IMR-90 (cell line): ENCODE measurements at regions not wholly inside any gene's neighbourhood (a gene's known extent, or its start where the extent isn't known, plus 50 kb on each side); places are given as distances from the start of the nearest gene placed in this dataset.

Experiments
- ATAC-seq: fragments of 200-7000 bp; cut with Tn5 transposase; 2 replicates; pipeline ENCODE4 v1.9.1; 2020; ENCODE audit warnings: low read depth, mild to moderate bottlenecking, moderate library complexity
- BruUV-seq: library from RNA; stranded (reverse); fragments of 400-500 nt; replicated peaks from 2 replicates; lab custom pipeline; 2021; lab: Mats Ljungman, UMichigan
- CTCF ChIA-PET: fragments of 300-600 bp; formaldehyde crosslinking; extraction: SDS; loops from one replicate; lab custom pipeline; 2021; ENCODE audit warnings: antibody characterized with exemption; lab: Yijun Ruan, JAX
- POLR2A ChIA-PET: fragments of 300-600 bp; sonication (Branson Sonifier 250); formaldehyde crosslinking; loops from one replicate; lab custom pipeline; 2022; ENCODE audit warnings: antibody characterized with exemption; ENCODE audit not compliant: unreplicated experiment; lab: Charles Lee
- DNase-seq: peaks from one replicate; pipeline ENCODE4 v3.0.0; 2013
- H2AFZ ChIP-seq: replicated peaks from 2 replicates; pipeline ENCODE3; 2013; ENCODE audit warnings: low read length, mild to moderate bottlenecking; ENCODE audit not compliant: poor library complexity
- H2AK5ac ChIP-seq: 2 replicates; pipeline ENCODE4 v1.6.1; 2013; ENCODE audit warnings: low read depth, low read length, inconsistent platforms
- H2AK9ac ChIP-seq: replicated peaks from 2 replicates; pipeline ENCODE3; 2013; ENCODE audit warnings: mild to moderate bottlenecking, low read depth, low read length, moderate library complexity; ENCODE audit not compliant: poor library complexity
- H2BK120ac ChIP-seq: 2 replicates; pipeline ENCODE4 v1.6.1; 2013; ENCODE audit warnings: low read depth, low read length, inconsistent platforms
- H2BK15ac ChIP-seq: 3 replicates; pipeline ENCODE4 v1.6.1; 2013; ENCODE audit warnings: low read depth, low read length, inconsistent platforms
- H2BK20ac ChIP-seq: 2 replicates; pipeline ENCODE4 v1.6.1; 2013; ENCODE audit warnings: low read depth, mild to moderate bottlenecking, inconsistent platforms, low read length, moderate library complexity
- H2BK5ac ChIP-seq: 2 replicates; pipeline ENCODE4 v1.6.1; 2013; ENCODE audit warnings: mild to moderate bottlenecking, low read depth, low read length, inconsistent platforms; ENCODE audit not compliant: poor library complexity, severe bottlenecking
- H3K14ac ChIP-seq: replicated peaks from 2 replicates; pipeline ENCODE4 v1.6.1; 2013; ENCODE audit warnings: low read depth, low read length, inconsistent platforms
- H3K18ac ChIP-seq: 2 replicates; pipeline ENCODE4 v1.6.1; 2013; ENCODE audit warnings: low read depth, low read length, control low read depth
- H3K23ac ChIP-seq: 2 replicates; pipeline ENCODE4 v1.6.1; 2013; ENCODE audit warnings: low read depth, low read length, inconsistent platforms
- H3K27ac ChIP-seq: 2 replicates; pipeline ENCODE4 v1.5.1; 2013; ENCODE audit warnings: mild to moderate bottlenecking, control low read depth, low read length; ENCODE audit not compliant: insufficient read depth
- H3K27me3 ChIP-seq: 2 replicates; pipeline ENCODE4 v1.6.1; 2013; ENCODE audit warnings: low read length; ENCODE audit not compliant: control insufficient read depth, insufficient read depth
- H3K36me3 ChIP-seq: 2 replicates; pipeline ENCODE4 v1.6.1; 2013; ENCODE audit warnings: low read length, mixed read lengths; ENCODE audit not compliant: control insufficient read depth, insufficient read depth
- H3K4ac ChIP-seq: 2 replicates; pipeline ENCODE4 v1.6.1; 2013; ENCODE audit warnings: low read depth, low read length, inconsistent platforms
- H3K4me1 ChIP-seq: 2 replicates; pipeline ENCODE4 v1.6.1; 2013; ENCODE audit warnings: low read length, mixed read lengths; ENCODE audit not compliant: control insufficient read depth, insufficient read depth
- H3K4me2 ChIP-seq: 2 replicates; pipeline ENCODE4 v1.6.1; 2013; ENCODE audit warnings: low read depth, mild to moderate bottlenecking, control low read depth, low read length, moderate library complexity
- H3K4me3 ChIP-seq: 2 replicates; pipeline ENCODE4 v1.5.1; 2013; ENCODE audit warnings: low read depth, mild to moderate bottlenecking, control low read depth, low read length, moderate library complexity; ENCODE audit not compliant: insufficient read depth
- H3K56ac ChIP-seq: 2 replicates; pipeline ENCODE4 v1.6.1; 2013; ENCODE audit warnings: low read length, inconsistent platforms; ENCODE audit not compliant: insufficient read depth; ENCODE audit errors: extremely low read depth
- H3K79me1 ChIP-seq, 2 experiments: 2 replicates each; pipeline ENCODE4 v1.6.1; 2013; ENCODE audit warnings: low read length in 2 of 2, inconsistent platforms in 1 of 2, low read depth in 1 of 2
- H3K9ac ChIP-seq: 2 replicates; pipeline ENCODE4 v1.6.1; 2013; ENCODE audit warnings: low read depth, low read length, control low read depth
- H3K9me1 ChIP-seq: 2 replicates; pipeline ENCODE4 v1.6.1; 2013; ENCODE audit warnings: low read length, inconsistent platforms; ENCODE audit not compliant: insufficient read depth
- H3K9me3 ChIP-seq: 2 replicates; pipeline ENCODE4 v1.6.1; 2013; ENCODE audit warnings: low read length; ENCODE audit not compliant: control insufficient read depth, insufficient read depth
- H4K20me1 ChIP-seq: 2 replicates; pipeline ENCODE4 v1.6.1; 2013; ENCODE audit warnings: low read length, inconsistent platforms; ENCODE audit not compliant: insufficient read depth
- H4K5ac ChIP-seq: 2 replicates; pipeline ENCODE4 v1.6.1; 2013; ENCODE audit warnings: mild to moderate bottlenecking, low read depth, low read length, control low read depth
- H4K8ac ChIP-seq, 2 experiments: 2 replicates each; pipeline ENCODE4 v1.6.1; 2013; ENCODE audit warnings: low read depth in 2 of 2, low read length in 2 of 2, control low read depth in 1 of 2, inconsistent platforms in 1 of 2
- H4K91ac ChIP-seq: 2 replicates; pipeline ENCODE4 v1.6.1; 2013; ENCODE audit warnings: low read depth, low read length, inconsistent platforms; ENCODE audit not compliant: insufficient read depth
- BHLHE40 ChIP-seq: fragments of 150-350 bp; IDR thresholded peaks from 2 replicates; pipeline ENCODE4 v1.6.1; 2016; ENCODE audit warnings: mild to moderate bottlenecking, low read depth, low read length
- CEBPB ChIP-seq: IDR thresholded peaks from 2 replicates; pipeline ENCODE4 v1.6.1; 2012; ENCODE audit warnings: low read depth, low read length, improper control_type of control experiment
- FOS ChIP-seq: fragments of 150-350 bp; IDR thresholded peaks from 2 replicates; pipeline ENCODE4 v1.6.1; 2016; ENCODE audit warnings: low read depth, low read length
- MAFK ChIP-seq: IDR thresholded peaks from 2 replicates; pipeline ENCODE4 v1.6.1; 2012; ENCODE audit warnings: low read depth, low read length, improper control_type of control experiment
- MAZ ChIP-seq: IDR thresholded peaks from 2 replicates; pipeline ENCODE4 v1.6.1; 2012; ENCODE audit warnings: low read depth, mild to moderate bottlenecking, low read length, improper control_type of control experiment, moderate library complexity, borderline replicate concordance
- MXI1 ChIP-seq: IDR thresholded peaks from 2 replicates; pipeline ENCODE4 v1.6.1; 2012; ENCODE audit warnings: low read depth, mild to moderate bottlenecking, low read length, moderate library complexity, borderline replicate concordance
- NFE2L2 ChIP-seq: fragments of 150-350 bp; IDR thresholded peaks from 2 replicates; pipeline ENCODE4 v1.6.1; 2016; ENCODE audit warnings: low read depth, mild to moderate bottlenecking, low read length
- POLR2A ChIP-seq: IDR thresholded peaks from 2 replicates; pipeline ENCODE4 v1.6.1; 2012; ENCODE audit warnings: mild to moderate bottlenecking, low read depth, low read length
- RCOR1 ChIP-seq: IDR thresholded peaks from 2 replicates; pipeline ENCODE4 v1.6.1; 2012; ENCODE audit warnings: mild to moderate bottlenecking, low read length, improper control_type of control experiment; ENCODE audit not compliant: insufficient replicate concordance
- RFX5 ChIP-seq: IDR thresholded peaks from 2 replicates; pipeline ENCODE4 v1.8.0; 2012; ENCODE audit warnings: low read depth, mild to moderate bottlenecking, low read length, moderate library complexity
- WGBS, 2 experiments: methylation state at CpG; one replicate each; pipeline versions ENCODE4 v1.1.5 to v1.1.7; 2013; ENCODE audit warnings: missing lambda C conversion rate in 2 of 2; ENCODE audit not compliant: insufficient read length in 1 of 2; ENCODE audit errors: extremely low coverage in 2 of 2; 5-methylcytosine and 5-hydroxymethylcytosine counted together
- dilution Hi-C: fragments of 300-500 bp; cut with HindIII; formaldehyde crosslinking; loops from one replicate; pipeline ENCODE4 v1.14.3; 2018; ENCODE audit warnings: low sequenced_read_pairs; ENCODE audit not compliant: unreplicated experiment
- in situ Hi-C: fragments of 300-500 bp; cut with MboI; formaldehyde crosslinking; loops from 3 replicates; pipeline ENCODE4 v1.14.3; 2019; ENCODE audit warnings: low sequenced_read_pairs, inconsistent platforms, mixed read lengths
- intact Hi-C: fragments of 100-400 bp; cut with micrococcal nuclease; formaldehyde crosslinking; loops from 2 replicates; pipeline ENCODE4 v1.10.0; 2022
- TF ChIP-seq, protein P1 (sequence below): conservative IDR thresholded peaks from 2 replicates; pipeline ENCODE4 v1.5.1; 2012; ENCODE audit warnings: mild to moderate bottlenecking, low read depth, low read length, improper control_type of control experiment
- TF ChIP-seq, protein P2 (sequence below): fragments of 150-350 bp; IDR thresholded peaks from 2 replicates; pipeline ENCODE4 v1.6.1; 2017; ENCODE audit warnings: mild to moderate bottlenecking, antibody characterized with exemption, low read length, low read depth
- TF ChIP-seq, protein P3 (sequence below): fragments of 150-350 bp; IDR thresholded peaks from 2 replicates; pipeline ENCODE4 v1.6.1; 2016; ENCODE audit warnings: low read depth, mild to moderate bottlenecking, low read length, moderate library complexity, borderline replicate concordance

DNA sequence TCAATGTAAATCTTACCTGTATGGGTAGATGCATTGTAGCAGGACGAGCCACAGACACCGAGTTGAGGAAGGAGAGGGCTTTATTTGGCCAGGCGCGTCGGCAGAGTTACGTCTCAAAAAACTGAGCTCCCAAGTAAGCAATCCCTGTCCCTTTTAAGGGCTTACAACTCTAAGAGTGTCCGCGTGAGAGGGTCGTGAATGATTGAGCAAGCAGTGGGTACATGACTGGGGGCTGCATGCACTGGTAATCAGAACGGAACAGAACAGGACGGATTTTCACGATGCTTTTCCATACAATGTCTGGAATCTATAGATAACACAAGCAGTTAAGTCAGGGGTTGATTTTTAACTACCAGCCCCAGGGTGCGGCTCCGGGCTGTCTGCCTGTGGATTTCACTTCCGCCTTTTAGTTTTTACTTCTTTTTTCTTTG lies 524.9 kb upstream of the HTR2C start:
- no peak overlapping the region for H2BK15ac ChIP-seq
- BruUV-seq, result no TSS peak
- H2BK20ac ChIP-seq, result no peak overlapping the region
- no peak overlapping the region for H3K27ac ChIP-seq
- H4K20me1 ChIP-seq, result no peaks in the 10 kb centered on the region
- H2AK9ac ChIP-seq, result no peak overlapping the region
- no peak overlapping the region for H4K5ac ChIP-seq
- H3K4me3 ChIP-seq, result no peak overlapping the region
- no peak overlapping the region for H3K4me2 ChIP-seq
- H3K79me1 ChIP-seq, result no peaks in the 10 kb centered on the region
- H4K8ac ChIP-seq, result no peak overlapping the region
- no peak overlapping the region for H3K23ac ChIP-seq
- H2AFZ ChIP-seq, result no peak overlapping the region
- no peak overlapping the region for H2BK5ac ChIP-seq
- no peak overlapping the region for H3K4ac ChIP-seq
- no peak overlapping the region for H3K18ac ChIP-seq
- no peak overlapping the region for H4K91ac ChIP-seq
- ATAC-seq (no peak), DNase-seq (no peak)
- H3K27me3 ChIP-seq, result no peaks in the 10 kb centered on the region
- ChIA-PET POLR2A (no interaction called here), CTCF (no interaction called here)
- in situ Hi-C loops (no loop called here), dilution Hi-C loops (no loop called here), intact Hi-C loops (no loop called here)
- H3K14ac ChIP-seq, result no peak overlapping the region
- no peaks in the 10 kb centered on the region for H3K9me1 ChIP-seq
- no peak overlapping the region for H3K56ac ChIP-seq
- no peaks in the 10 kb centered on the region; the same call in 1 of the 2 replicates for H3K9me3 ChIP-seq
- no peak overlapping the region for H3K9ac ChIP-seq
- TF ChIP-seq FOS (no peak), CEBPB (no peak), RCOR1 (no peak), BHLHE40 (no peak), RFX5 (no peak), MAFK (no peak), NFE2L2 (no peak), MXI1 (no peak), MAZ (no peak), POLR2A (no peak)
- TF ChIP-seq, protein P1, sequence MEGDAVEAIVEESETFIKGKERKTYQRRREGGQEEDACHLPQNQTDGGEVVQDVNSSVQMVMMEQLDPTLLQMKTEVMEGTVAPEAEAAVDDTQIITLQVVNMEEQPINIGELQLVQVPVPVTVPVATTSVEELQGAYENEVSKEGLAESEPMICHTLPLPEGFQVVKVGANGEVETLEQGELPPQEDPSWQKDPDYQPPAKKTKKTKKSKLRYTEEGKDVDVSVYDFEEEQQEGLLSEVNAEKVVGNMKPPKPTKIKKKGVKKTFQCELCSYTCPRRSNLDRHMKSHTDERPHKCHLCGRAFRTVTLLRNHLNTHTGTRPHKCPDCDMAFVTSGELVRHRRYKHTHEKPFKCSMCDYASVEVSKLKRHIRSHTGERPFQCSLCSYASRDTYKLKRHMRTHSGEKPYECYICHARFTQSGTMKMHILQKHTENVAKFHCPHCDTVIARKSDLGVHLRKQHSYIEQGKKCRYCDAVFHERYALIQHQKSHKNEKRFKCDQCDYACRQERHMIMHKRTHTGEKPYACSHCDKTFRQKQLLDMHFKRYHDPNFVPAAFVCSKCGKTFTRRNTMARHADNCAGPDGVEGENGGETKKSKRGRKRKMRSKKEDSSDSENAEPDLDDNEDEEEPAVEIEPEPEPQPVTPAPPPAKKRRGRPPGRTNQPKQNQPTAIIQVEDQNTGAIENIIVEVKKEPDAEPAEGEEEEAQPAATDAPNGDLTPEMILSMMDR, result no peak
- TF ChIP-seq, protein P2, sequence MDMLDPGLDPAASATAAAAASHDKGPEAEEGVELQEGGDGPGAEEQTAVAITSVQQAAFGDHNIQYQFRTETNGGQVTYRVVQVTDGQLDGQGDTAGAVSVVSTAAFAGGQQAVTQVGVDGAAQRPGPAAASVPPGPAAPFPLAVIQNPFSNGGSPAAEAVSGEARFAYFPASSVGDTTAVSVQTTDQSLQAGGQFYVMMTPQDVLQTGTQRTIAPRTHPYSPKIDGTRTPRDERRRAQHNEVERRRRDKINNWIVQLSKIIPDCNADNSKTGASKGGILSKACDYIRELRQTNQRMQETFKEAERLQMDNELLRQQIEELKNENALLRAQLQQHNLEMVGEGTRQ, result no peak
- TF ChIP-seq, protein P3, sequence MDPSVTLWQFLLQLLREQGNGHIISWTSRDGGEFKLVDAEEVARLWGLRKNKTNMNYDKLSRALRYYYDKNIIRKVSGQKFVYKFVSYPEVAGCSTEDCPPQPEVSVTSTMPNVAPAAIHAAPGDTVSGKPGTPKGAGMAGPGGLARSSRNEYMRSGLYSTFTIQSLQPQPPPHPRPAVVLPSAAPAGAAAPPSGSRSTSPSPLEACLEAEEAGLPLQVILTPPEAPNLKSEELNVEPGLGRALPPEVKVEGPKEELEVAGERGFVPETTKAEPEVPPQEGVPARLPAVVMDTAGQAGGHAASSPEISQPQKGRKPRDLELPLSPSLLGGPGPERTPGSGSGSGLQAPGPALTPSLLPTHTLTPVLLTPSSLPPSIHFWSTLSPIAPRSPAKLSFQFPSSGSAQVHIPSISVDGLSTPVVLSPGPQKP, result no peak
- H2AK5ac ChIP-seq, result no peak overlapping the region
- H3K4me1 ChIP-seq, result no peaks in the 10 kb centered on the region
- H3K36me3 ChIP-seq, result no peaks in the 10 kb centered on the region
- H2BK120ac ChIP-seq, result no peak overlapping the region
- WGBS, 2 experiments, result 64% methylated on average over 5 of the region's 15 CpGs; no CpG with 5 or more reads in 1 of the 2 experiments
